Uterus (tissue), 2 donors: ENCODE measurements at regions not wholly inside any gene's neighbourhood (a gene's known extent, or its start where the extent isn't known, plus 50 kb on each side); places are given as distances from the start of the nearest gene placed in this dataset.

Experiments
- POLR2A ChIP-seq, 2 donors: fragments of 450-650 bp; IDR thresholded peaks; one replicate each; pipeline ENCODE4 v1.6.1; 2016; ENCODE audit warnings: antibody characterized with exemption in 2 of 2, mild to moderate bottlenecking in 1 of 2, moderate library complexity in 1 of 2
- TF ChIP-seq, protein P1 (sequence below), 4 experiments: fragments of 200-600 bp in 2 of 4; fragments of 450-650 bp in 2 of 4; sonication (generic) in 2 of 4; IDR thresholded peaks; one replicate each; pipeline ENCODE4 v1.5.1; 2016 to 2019; ENCODE audit warnings: antibody characterized with exemption in 4 of 4, mild to moderate bottlenecking in 2 of 4, moderate library complexity in 1 of 4

DNA sequence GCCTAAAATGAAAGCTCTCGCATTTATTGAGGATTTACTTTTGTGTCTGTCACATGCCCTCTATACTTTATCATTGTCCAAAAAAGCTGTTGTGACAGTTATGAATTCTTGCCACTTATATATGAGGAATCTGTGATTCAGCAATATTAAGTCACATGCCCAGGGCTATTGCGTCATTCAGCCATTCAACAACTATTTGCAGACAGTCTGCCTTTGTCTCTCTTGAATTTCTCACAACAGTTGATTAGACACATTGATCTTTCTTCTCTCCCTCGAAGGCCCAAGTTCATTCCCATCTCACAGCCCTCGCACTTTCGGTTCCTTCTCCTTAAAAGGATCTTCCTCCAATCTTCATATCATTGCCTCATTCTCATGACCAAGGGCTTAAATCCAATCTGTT, 342.6 kb downstream of the MZT1 start:
- TF ChIP-seq POLR2A (IDR thresholded peaks at IDR 0.05) = no peak
- TF ChIP-seq, protein P1, sequence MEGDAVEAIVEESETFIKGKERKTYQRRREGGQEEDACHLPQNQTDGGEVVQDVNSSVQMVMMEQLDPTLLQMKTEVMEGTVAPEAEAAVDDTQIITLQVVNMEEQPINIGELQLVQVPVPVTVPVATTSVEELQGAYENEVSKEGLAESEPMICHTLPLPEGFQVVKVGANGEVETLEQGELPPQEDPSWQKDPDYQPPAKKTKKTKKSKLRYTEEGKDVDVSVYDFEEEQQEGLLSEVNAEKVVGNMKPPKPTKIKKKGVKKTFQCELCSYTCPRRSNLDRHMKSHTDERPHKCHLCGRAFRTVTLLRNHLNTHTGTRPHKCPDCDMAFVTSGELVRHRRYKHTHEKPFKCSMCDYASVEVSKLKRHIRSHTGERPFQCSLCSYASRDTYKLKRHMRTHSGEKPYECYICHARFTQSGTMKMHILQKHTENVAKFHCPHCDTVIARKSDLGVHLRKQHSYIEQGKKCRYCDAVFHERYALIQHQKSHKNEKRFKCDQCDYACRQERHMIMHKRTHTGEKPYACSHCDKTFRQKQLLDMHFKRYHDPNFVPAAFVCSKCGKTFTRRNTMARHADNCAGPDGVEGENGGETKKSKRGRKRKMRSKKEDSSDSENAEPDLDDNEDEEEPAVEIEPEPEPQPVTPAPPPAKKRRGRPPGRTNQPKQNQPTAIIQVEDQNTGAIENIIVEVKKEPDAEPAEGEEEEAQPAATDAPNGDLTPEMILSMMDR (IDR thresholded peaks at IDR 0.05) = no peak
